ENCODE measurements at regions not wholly inside any gene's neighbourhood (a gene's known extent, or its start where the extent isn't known, plus 50 kb on each side); places are given as distances from the start of the nearest gene placed in this dataset.
"Not testable (repeated sequence)": the region's sequence is repeated elsewhere in the genome, so short reads cannot be mapped to it uniquely, and the experiment has no call there.

DNA sequence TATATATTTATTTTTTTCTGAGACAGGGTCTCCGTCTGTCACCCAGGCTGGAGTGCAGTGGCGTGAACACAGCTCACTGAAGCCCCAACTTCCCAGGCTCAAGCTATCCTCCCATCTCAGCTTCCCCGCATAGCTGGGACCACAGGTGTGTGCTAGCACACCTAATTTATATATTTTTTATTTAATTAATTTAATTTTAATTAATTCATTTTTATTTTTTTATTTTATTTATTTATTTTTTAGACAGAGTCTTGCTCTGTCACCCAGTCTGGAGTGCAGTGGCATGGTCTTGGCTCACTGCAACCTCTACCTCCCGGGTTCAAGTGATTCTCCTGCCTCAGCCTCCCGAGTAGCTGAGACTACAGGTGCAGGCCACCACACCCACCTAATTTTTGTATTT, 86.9 kb upstream of the CLINT1 start:
- TF ChIP-seq, protein P1, sequence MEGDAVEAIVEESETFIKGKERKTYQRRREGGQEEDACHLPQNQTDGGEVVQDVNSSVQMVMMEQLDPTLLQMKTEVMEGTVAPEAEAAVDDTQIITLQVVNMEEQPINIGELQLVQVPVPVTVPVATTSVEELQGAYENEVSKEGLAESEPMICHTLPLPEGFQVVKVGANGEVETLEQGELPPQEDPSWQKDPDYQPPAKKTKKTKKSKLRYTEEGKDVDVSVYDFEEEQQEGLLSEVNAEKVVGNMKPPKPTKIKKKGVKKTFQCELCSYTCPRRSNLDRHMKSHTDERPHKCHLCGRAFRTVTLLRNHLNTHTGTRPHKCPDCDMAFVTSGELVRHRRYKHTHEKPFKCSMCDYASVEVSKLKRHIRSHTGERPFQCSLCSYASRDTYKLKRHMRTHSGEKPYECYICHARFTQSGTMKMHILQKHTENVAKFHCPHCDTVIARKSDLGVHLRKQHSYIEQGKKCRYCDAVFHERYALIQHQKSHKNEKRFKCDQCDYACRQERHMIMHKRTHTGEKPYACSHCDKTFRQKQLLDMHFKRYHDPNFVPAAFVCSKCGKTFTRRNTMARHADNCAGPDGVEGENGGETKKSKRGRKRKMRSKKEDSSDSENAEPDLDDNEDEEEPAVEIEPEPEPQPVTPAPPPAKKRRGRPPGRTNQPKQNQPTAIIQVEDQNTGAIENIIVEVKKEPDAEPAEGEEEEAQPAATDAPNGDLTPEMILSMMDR (conservative IDR thresholded peaks at IDR 0.05; ENCODE audit: low read depth, low read length): not testable (repeated sequence)
- not testable (repeated sequence) for TF ChIP-seq EZH2phosphoT487 (IDR thresholded peaks at IDR 0.05; ENCODE audit: borderline replicate concordance, low read length); EZH2 (IDR thresholded peaks at IDR 0.05; ENCODE audit: low read length, unreplicated experiment)

Data from PC-3 (cell line).